Activated CD8-positive, alpha-beta memory T cell treated with anti-CD3 and anti-CD28 coated beads, Interleukin-2, amount 50 U/mL, for 1 hour (primary cell): ENCODE measurements at regions not wholly inside any gene's neighbourhood (a gene's known extent, or its start where the extent isn't known, plus 50 kb on each side); places are given as distances from the start of the nearest gene placed in this dataset.
"Not testable (repeated sequence)": the region's sequence is repeated elsewhere in the genome, so short reads cannot be mapped to it uniquely, and the experiment has no call there.

Source experiments
- DNase-seq: peaks from one replicate; pipeline ENCODE4 v3.0.0-alpha.2; 2020; ENCODE audit errors: extremely low read depth

DNA sequence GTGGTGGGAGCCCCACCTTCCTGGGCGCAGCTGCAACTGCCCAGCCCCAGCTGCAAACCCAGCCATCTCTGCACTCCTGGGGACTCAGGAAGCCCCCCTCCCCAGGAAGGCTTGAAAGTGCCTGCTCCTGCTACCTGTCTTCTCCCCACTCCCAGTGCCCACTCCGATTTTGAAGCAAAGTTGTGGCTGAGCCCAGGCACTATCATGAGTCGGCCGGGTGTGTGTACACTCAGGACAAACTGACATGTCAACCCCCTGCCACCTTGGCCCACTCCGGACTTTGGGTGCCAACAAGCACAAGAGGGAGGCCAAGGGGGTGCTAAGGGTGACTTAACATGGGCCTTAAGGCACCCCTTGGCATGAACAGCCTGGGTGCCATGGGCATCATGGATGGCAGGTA is 325.5 kb upstream of the PTGER4 start:
- DNase-seq = no peak

DNA sequence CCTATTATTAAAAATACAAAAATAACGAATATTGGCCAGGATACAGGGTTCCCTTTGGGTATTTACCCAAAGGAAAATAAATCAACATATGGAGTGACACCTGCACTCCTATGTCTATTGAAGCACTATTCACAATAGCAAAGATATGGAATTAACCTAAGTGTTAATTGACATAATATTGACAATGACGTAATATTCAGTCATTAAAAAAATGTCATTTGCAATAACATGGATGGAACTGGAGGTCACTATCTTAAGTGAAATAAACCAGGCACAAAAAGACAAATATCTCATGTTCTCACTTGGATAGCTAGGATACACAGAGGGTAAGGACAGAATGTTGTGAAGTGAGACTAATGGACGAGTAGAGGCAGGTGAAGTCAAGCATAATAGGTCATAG is 326.3 kb upstream of the PTGER4 start:
- DNase-seq = no peak

DNA sequence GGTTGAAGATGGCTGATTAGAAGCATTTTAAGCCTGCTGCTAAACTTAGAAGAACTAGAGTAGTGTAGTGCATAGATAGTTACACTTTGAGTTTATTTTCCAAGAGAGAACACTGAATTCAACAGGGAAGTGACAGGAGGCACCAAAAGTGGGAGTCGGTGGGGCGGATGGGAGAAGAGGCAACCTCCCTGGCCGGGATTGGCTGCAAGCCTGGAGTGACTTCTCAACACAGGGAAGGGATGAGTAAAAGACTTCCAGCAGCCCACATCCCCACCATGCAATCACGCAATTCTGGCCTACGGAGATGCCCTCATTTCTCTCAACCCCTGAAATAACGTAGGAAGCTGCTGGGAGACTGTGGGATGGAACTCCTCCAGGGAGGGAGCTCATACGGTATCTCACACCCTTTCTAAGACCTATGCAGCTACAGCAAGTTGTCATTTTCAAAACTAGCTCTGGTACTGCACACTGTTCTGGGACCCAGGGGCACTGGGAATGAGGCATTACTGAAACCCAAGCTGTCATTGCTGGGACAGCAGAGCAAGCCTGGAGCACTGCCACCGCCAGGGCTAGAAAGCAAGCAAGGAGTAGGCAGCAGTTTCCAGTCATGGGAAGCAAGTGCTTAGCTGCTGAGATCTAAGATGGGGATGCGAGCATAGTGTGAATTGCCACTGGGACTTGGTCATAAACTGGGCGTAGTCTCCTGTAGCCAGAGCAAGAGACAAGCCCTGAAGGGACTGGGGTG is 331.6 kb upstream of the PTGER4 start:
- DNase-seq = no peak

DNA sequence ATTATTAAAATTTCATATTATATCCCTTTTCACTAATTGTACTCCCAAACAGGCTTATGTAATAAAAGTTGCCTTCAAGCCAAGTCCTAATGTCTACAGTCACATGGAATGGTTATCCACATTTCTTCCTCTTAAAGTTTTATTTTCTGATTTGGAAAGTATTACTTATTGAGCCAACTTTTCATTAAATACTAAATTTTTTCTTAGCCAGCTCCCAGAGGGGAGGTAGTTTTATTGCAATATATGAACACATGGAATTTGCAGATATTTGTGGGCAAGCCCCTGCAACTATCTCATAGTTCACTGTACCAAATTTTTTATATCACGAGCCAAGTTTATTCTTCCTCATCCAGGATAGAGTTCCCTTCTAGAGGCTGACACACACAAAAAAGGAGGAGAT is 332.8 kb upstream of the PTGER4 start:
- no peak for DNase-seq

DNA sequence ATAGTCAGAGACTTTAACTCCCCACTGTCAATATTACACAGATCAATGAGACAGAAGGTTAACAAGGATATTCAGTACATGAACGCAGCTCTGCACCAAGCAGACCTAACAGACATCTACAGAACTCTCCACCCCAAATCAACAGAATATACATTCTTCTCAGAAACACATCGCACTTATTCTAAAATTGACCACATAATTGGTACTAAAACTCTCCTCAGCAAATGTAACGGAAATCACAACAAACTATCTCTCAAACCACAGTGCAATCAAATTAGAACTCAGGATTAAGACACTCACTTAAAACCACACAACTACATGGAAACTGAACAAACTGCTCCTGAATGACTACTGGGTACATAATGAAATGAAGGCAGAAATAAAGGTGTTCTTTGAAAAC is 341.3 kb upstream of the PTGER4 start:
- DNase-seq = not testable (repeated sequence)

DNA sequence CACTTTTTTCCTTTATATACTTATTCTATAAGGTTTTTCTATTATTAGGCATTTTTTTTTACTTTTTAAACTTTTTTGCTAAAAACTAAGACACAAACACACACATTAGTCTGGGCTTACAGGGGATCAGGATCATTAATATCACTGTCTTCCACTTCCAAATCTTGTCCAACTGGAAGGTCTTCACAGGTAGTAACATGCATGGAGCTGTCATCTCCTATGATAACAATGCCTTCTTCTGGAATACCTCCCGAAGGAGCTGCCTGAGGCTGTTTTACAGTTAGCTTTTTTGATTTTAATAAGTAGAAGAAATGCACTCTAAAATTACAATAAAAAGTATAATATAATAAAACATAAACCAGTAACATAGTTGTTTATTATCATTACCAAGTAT is 345.5 kb upstream of the PTGER4 start:
- DNase-seq = no peak

DNA sequence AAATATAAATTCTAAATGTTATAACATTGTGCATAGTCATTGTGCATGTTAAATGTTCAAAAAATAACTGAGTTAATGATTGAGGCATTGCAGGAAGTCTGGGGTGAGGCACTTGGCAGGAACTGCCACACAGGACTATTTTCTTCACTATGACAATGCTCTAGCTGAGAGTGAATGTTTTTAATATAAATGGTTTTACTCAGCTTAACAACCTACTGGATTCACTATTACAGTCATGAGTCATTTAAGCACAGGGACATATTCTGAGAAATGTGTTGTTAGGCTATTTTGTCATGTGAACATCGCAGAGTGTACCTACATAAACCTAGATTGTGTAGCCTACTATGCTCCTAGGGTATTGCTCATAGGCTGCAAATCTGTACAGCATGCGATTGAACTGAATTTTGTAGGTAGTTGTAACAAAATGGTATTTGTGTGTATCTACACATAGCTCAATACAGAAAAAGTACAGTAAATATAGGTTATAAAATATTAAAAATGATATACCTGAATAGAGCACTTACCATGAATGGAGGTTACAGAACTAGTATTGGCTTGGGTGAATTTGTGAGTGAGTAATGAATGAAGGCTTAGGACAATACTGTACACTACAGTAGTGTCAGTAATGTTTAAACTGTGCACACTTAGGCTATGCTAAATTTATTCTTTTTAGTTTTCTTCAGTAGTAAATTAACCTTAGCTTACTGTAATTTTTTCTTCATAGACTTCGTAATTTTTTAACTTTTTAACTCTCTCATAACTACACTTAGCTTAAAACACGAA is 346.1 kb upstream of the PTGER4 start:
- no peak for DNase-seq

DNA sequence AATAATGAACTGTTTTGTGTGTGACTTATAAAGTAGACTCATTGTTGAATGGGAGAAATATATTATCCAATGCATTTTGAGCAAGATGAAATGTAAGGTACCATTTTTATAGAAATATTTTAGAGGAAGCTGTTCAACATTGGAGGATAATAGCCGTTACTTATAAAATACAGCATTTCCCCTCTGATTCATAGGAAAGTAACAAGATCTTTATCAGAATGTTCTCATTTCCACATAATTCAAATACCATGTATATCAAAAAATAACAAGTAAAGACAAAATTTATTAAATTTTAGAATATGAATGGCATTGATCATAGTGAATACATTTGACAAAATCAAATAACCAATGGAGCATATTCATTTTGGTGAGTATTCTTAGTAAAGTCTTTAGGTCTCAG is 346.7 kb upstream of the PTGER4 start:
- DNase-seq = no peak

DNA sequence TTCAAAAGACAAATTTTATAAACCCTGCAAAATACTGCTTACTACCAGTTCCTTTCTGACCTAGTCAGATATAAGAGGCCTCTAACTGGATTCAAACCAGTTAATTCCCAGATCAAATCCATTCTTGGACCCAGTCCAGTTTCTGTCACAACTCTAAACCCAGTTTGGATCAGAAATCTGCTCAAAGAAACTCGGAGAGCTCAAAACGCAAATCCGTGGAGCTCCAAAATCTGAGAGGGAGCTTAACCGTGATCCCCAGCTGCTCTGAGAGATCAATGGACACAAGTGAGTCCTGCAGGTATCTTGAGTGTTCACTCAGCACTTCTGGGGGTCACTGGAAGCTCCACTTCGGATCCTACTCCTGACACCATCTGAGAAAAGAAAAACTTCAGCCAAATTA is 348.1 kb upstream of the PTGER4 start:
- DNase-seq = no peak

DNA sequence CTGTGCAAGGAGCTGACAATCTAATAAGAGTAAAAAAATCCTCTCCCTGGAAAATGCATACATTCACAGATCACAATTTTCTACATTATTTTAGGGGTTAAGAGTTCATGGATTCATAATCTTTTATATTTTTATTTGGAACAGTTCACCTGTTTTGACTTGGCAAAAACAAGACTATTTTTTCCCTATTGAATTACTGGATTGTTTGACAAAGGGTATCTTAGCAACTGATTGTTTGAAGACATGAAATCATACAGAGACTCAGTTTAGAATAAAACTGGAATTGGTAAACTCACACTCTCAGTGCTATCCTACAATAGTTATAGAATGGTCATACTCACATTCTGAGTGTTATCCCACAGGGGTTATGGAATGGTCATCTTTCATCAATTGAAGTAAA is 358.2 kb upstream of the PTGER4 start:
- DNase-seq = no peak

DNA sequence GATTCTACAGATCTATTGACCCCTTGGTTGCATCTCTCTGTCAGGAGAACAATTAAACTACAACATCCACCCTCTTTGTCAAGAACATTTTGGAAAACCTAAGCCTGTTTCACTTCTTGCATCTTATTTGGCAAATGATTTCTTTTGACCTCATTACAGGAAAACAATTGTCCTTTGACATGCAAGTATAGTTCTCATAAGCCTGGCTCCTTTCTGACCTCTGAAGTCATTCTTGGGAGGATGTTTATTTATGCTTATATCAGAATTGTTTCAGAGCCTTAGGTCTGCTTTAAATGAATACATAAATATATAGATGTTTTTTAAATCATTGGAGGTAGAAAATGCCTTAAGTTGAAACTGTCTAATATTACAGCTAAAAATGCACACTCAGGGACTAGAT is 361.3 kb upstream of the PTGER4 start:
- DNase-seq = no peak

DNA sequence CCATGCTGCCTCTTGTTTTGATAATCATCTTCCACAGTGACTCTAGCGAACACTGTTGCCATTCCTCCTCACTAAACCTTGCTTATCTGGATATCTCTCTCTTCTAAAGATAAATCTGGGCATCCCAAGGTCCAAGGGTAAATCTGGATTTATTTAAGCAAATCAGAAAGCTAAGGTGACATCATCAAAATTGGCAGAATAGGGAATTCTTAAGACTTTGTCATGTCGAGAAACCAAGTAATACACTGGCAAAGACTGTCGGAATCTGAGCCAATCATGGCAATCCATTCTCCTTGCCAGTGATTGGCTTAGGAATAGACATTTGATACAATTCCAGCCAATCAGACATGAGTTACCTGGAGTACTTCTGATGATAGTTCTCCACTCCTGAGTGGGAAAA is 362.7 kb upstream of the PTGER4 start:
- DNase-seq = no peak

DNA sequence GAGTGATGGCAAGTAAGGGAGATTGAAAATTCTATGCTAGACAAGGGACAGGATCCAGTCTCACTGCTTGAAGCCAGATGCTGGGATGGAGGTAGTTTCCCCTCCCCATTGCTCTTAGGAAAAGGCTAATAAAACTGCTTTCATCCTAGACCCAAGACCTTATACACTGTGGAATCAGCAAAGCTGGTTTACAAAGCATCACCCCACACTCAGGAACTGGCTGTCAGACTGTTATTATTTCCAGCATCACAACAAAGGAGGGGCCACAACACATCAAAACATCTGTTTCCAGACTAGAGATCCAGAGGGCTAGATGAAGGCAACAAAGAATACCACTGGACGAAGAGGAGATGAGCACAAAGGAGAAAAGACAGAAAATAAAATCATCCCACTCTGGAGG is 364.6 kb upstream of the PTGER4 start:
- no peak for DNase-seq

DNA sequence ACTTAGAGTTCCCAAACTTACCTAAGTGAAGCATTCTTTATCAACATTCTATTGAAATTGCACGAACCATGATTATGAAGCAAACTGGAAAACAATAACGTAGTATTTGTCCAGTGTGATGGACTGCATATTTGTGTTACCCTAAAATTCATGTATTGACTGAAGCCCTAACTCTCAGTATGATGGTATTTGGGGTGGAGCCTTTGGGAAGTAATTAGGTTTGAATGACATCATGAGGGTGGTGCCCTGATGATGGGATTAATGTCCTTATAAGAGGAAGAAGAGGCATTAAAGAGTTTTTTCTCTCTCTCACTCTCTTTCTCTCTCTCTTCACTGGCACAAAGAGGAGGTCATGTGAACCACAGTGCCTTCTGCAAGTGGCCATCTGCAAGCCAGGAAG is 365.4 kb upstream of the PTGER4 start:
- no peak for DNase-seq

DNA sequence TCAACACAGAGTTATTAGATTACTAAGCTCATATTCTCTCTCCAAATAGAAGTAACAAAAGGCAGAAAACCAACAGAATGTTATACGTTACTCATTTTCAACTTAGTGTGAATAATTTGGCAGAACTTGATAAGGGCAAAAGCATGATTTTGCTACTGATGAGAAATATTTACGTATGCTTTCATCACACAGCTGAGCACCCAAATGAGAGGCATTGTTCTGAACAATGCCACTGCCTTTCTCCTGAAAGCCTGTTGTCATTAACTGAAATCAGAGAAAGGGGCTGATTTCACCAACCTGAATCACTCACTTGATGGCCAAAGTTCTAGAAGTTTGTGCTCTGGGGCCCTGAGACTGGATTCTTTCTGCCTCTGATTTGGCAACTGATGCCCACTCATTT is 367.5 kb upstream of the PTGER4 start:
- DNase-seq = no peak

DNA sequence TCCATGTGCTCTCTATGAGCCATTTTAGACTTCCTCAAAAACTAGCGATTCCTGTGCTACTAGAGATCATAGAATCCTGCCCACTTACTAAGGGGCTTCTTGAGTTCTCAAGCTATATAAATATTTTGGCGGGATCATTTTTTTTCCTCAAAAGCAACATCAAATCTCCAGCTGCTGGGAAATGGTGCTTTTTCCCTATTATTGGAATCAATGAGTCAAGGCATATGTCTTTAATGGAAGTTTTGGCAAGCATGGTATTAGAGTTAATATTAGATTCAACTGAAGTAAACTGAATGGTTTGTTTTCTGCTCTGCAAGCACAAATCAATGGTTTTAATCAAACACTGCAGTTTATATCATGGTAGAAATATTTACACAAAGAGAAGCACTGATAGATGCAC is 369.9 kb upstream of the PTGER4 start:
- no peak for DNase-seq

DNA sequence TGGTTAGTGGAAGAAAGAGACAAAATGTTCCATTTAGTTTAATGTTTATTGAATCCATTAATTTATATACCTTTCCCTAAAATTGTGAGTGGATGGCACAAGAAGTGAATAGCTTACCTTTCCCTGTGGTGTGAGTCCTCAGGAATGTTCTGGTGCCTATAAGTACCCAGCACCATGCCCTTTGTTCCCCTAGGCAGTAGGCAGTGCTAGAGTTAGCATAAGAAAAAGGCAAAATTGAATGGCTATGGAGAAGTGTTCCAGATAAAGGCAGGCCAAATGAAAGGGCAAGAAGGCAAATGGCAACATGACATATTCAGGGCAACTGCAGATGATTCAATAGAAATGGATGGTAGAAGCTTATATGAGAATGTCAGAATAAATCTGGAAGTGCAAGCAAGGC is 370.8 kb upstream of the PTGER4 start:
- no peak for DNase-seq

DNA sequence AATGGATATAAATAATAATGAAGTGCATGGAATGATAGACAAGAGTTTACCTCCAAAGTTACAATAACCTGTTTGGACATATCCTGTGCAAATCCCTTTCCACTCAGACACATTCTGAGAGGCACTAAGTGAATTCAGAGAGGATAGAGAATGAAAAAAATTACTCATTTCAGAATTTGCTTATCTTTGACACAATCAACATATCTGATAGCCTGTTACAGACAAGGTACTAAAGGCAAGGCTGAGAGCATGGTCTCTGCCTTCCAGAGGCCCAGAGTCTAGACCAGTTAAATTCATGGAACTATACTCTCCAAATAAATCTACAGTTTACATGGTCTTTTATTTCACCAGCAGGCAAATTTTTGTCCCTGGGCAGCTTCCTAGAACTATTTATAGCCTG is 371.8 kb upstream of the PTGER4 start:
- no peak for DNase-seq

DNA sequence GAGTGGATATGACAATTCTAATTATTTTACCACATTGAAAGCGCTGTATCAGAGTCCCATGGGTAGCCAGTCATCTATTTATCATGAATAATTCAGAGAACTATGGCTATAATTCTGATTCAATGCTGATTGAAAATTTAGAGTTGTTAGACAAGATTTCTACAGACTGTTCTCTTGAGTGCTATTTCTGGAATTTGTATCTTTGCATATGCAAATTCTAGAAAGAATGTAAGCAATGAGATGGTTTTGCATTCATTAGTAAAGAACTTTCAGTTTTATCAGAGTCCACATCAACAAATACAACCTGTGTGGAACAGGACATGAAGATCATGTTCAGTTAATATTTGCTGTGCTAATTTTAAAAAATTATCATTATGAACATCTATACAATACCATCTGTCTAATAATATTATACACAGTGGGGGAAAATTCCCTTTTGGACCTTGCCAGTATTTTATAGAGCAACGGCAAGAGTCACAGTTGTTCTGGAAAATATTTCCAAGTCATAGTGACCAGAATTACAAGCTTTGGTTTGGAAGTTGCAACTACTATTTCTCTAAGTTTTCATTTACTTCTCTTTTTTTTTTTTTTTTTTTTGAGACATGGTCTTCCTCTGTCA is 372.7 kb upstream of the PTGER4 start:
- no peak for DNase-seq

DNA sequence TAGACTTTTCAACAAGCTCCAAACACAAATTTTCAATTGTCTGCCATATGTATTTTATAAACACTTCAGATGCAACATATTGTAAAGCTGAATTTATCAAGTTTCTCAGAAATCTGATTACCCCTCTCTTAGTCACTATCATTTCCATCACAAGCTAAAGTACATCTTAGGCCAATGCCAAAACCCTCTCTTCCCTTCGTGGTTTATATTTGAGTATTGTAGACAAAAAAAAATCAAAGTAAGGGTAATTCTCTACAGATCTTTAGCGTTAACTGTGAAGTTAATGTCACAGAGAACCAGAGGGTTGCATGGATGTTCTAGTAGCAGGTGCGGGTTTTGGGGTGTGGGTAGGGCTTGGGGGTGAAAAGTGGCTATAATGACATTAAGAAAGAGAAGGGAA is 387.7 kb upstream of the PTGER4 start:
- no peak for DNase-seq

DNA sequence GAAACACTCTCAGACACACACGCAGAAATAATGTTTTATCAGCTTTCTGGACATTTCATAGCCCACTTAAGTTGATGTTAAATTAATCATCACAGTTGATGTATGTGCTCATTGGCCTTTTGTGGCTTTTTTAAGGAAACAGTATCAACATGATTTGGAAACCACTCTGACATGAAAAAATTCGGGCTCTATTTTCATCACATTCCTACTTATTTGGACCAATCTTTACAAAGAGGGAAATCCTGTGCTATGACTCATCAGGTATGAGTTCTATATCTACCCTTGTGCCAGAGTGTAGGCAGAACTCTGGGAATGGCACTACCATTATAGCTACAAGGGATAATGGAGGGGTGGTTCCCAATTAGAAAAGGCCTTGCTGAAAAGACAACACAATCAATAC is 388.4 kb upstream of the PTGER4 start:
- no peak for DNase-seq

DNA sequence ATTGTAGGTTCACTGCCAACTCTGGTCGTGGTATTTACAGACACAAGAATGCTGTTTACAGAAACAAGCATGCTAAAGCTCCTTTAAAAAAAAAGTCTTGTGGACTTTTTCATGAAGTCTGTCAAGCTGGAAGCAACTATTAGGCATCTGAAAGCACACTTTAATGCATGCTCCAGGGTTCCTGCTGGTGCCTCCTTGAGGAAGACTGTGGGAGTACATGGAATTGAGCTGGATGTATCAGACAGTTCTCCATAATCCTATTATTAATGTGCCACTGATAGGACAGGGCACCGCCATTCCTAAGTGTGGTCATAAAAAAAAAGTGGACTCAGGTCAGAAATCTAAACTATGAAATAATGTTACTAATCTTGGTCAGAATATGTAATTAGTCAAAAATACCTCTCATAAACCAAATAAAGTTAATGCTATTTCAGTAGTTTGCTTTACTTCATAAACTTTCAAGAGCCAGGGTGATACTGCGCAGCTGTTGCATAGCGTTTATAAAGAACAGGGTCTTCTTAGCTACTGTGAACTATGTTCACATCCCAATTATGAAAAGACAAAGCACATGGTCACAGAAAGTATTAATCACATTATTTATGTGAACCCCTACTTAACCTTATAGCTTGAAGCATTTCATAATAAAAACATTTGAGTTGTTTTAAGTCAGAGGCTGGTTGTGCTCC is 390.8 kb upstream of the PTGER4 start:
- no peak for DNase-seq

DNA sequence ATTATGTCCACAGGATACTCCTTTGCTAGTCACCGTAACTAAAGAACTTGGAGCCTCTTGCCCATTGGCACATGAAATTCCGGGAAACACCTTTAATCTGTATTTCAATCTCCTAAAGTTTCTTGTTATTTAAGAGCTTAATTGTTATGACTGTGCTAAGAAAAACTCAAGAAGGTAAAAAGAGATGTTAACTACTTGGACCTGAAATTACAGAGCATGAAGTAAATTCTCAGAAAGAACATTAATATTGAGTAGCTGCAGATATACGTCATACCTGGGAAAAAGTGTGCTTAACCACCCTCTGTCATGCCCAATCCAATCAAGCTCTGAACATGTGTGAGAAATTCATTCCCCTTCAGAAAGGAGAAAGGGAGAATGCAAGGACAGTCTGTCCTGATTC is 394.9 kb upstream of the PTGER4 start:
- DNase-seq = no peak
